Nucleus accumbens (tissue), 56 donors: ENCODE measurements at regions not wholly inside any gene's neighbourhood (a gene's known extent, or its start where the extent isn't known, plus 50 kb on each side); places are given as distances from the start of the nearest gene placed in this dataset.
"Not testable (repeated sequence)": the region's sequence is repeated elsewhere in the genome, so short reads cannot be mapped to it uniquely, and the experiment has no call there.

ENCODE experiments used
- DNase-seq, 56 donors: peaks; one replicate each; lab custom pipeline; 2025; lab: John Stamatoyannopoulos, UW

GRCh38 chr5:162593881-162594280, 526.3 kb downstream of the GABRG2 start:
- no peak for DNase-seq

GRCh38 chr5:162603443-162604070, 536.0 kb downstream of the GABRG2 start:
- DNase-seq = no peak

- no peak for DNase-seq
Observed at GRCh38 chr5:162607879-162608278, 540.3 kb downstream of the GABRG2 start.

GRCh38 chr5:162621726-162622263, 554.2 kb downstream of the GABRG2 start:
- DNase-seq = not testable (repeated sequence)

GRCh38 chr5:162624110-162624509, 556.5 kb downstream of the GABRG2 start:
- no peak for DNase-seq

GRCh38 chr5:162637481-162637880, 569.9 kb downstream of the GABRG2 start:
- no peak for DNase-seq

- DNase-seq = no peak
Observed at GRCh38 chr5:162638849-162639248, 571.3 kb downstream of the GABRG2 start.

- DNase-seq = no peak
Observed at GRCh38 chr5:162641142-162641813, 573.7 kb downstream of the GABRG2 start.

- DNase-seq = no peak
Observed at GRCh38 chr5:162654661-162655405, 587.3 kb downstream of the GABRG2 start.

- peak in 1 of 56 donors; percentile 10 for DNase-seq
Observed at GRCh38 chr5:162657076-162657475, 589.5 kb downstream of the GABRG2 start.

GRCh38 chr5:162664846-162665245, 597.3 kb downstream of the GABRG2 start:
- DNase-seq = no peak

GRCh38 chr5:162668926-162669325, 601.4 kb downstream of the GABRG2 start:
- no peak for DNase-seq

GRCh38 chr5:162672061-162672460, 604.5 kb downstream of the GABRG2 start:
- no peak for DNase-seq

- DNase-seq = no peak
Observed at GRCh38 chr5:162683284-162683683, 615.7 kb downstream of the GABRG2 start.

GRCh38 chr5:162684145-162684544, 616.6 kb downstream of the GABRG2 start:
- no peak for DNase-seq

- DNase-seq = no peak
Observed at GRCh38 chr5:162685302-162685701, 617.7 kb downstream of the GABRG2 start.

GRCh38 chr5:162696272-162696671, 628.7 kb downstream of the GABRG2 start:
- not testable (repeated sequence) for DNase-seq

GRCh38 chr5:162699361-162699760, 631.8 kb downstream of the GABRG2 start:
- no peak for DNase-seq

GRCh38 chr5:162703914-162704313, 636.3 kb downstream of the GABRG2 start:
- no peak for DNase-seq

- no peak for DNase-seq
Observed at GRCh38 chr5:162711244-162711643, 643.7 kb downstream of the GABRG2 start.

GRCh38 chr5:162719720-162720119, 652.1 kb downstream of the GABRG2 start:
- DNase-seq = no peak
